ENCODE measurements at regions not wholly inside any gene's neighbourhood (a gene's known extent, or its start where the extent isn't known, plus 50 kb on each side); places are given as distances from the start of the nearest gene placed in this dataset.

GRCh38 chrX:137891431-137891830, 325.5 kb downstream of the ZIC3 start:
- no peak for TF ChIP-seq CTCF (IDR thresholded peaks at IDR 0.05)
- TF ChIP-seq EZH2 (IDR thresholded peaks at IDR 0.05; ENCODE audit: borderline replicate concordance, insufficient read depth, low read depth, low read length, poor library complexity, severe bottlenecking) = no peak
- H3K27me3 ChIP-seq (replicated peaks in 1 of 4; ENCODE audit: control extremely low read depth in 1 of 4, control insufficient read depth in 3 of 4, insufficient read depth in 4 of 4, low read length in 3 of 4) = no peaks in the 10 kb centered on the region
- ATAC-seq (ENCODE audit: low read depth) = no peak
- H3K4me3 ChIP-seq (ENCODE audit: control extremely low read depth in 1 of 5, extremely low read depth in 1 of 5, insufficient read depth in 1 of 5, low read depth in 2 of 5, low read length in 4 of 5) = no peak overlapping the region
- intact Hi-C loops (cut with micrococcal nuclease) = no loop called here
- no peak overlapping the region for H3K4me2 ChIP-seq (replicated peaks; ENCODE audit: low read depth, low read length, poor library complexity, severe bottlenecking)
- Mint-ChIP-seq H3K4me3 (no peak overlapping the region), H3K27ac (no peak overlapping the region), H3K27me3 (no peaks in the 10 kb centered on the region), H3K9me3 (ENCODE audit: insufficient read depth) (no peaks in the 10 kb centered on the region), H3K4me1 (no peaks in the 10 kb centered on the region)
- H3K27ac ChIP-seq (ENCODE audit: low read length in 2 of 2) = no peak overlapping the region
- no peaks in the 10 kb centered on the region for H3K36me3 ChIP-seq (replicated peaks in 1 of 2; ENCODE audit: control extremely low read depth in 1 of 2, control insufficient read depth in 1 of 2, extremely low read depth in 1 of 2, insufficient read depth in 2 of 2, low read length in 1 of 2)
- no peak for DNase-seq
- no peak overlapping the region for H2AFZ ChIP-seq (ENCODE audit: insufficient read depth, low read depth, low read length, poor library complexity, severe bottlenecking)
- ChIA-PET CTCF (no interaction called here), POLR2A (no interaction called here)
- no peak overlapping the region for H3K9ac ChIP-seq (ENCODE audit: low read length)
- H3K4me1 ChIP-seq (ENCODE audit: control insufficient read depth in 2 of 2, insufficient read depth in 2 of 2, low read length in 2 of 2) = no peaks in the 10 kb centered on the region
- no peaks in the 10 kb centered on the region for H3K79me2 ChIP-seq (ENCODE audit: control insufficient read depth, insufficient read depth, low read length)
- no peaks in the 10 kb centered on the region for H4K20me1 ChIP-seq (ENCODE audit: control insufficient read depth, insufficient read depth, low read length, poor library complexity, severe bottlenecking)
- no peaks in the 10 kb centered on the region for H3K9me3 ChIP-seq (ENCODE audit: control extremely low read depth in 1 of 3, control insufficient read depth in 2 of 3, insufficient read depth in 1 of 3, low read length in 2 of 3)
- no CpG with 5 or more reads among the region's 3 CpGs for WGBS (ENCODE audit: insufficient coverage)

GRCh38 chrX:137896123-137896522, 330.2 kb downstream of the ZIC3 start:
- no peak for DNase-seq
- H3K4me3 Mint-ChIP-seq = no peak overlapping the region
- no peaks in the 10 kb centered on the region for H3K9me3 Mint-ChIP-seq (ENCODE audit: insufficient read depth)
- H3K4me1 ChIP-seq (ENCODE audit: control insufficient read depth in 2 of 2, insufficient read depth in 2 of 2, low read length in 2 of 2) = no peaks in the 10 kb centered on the region
- 71% methylated on average over 3 of the region's 3 CpGs for WGBS (ENCODE audit: insufficient coverage)
- H3K27ac Mint-ChIP-seq = no peak overlapping the region
- ChIA-PET CTCF (no interaction called here), POLR2A (no interaction called here)
- no peak overlapping the region for H2AFZ ChIP-seq (ENCODE audit: insufficient read depth, low read depth, low read length, poor library complexity, severe bottlenecking)
- no peak for TF ChIP-seq EZH2 (IDR thresholded peaks at IDR 0.05; ENCODE audit: borderline replicate concordance, insufficient read depth, low read depth, low read length, poor library complexity, severe bottlenecking)
- no peaks in the 10 kb centered on the region for H3K9me3 ChIP-seq (ENCODE audit: control extremely low read depth in 1 of 3, control insufficient read depth in 2 of 3, insufficient read depth in 1 of 3, low read length in 2 of 3)
- H3K9ac ChIP-seq (ENCODE audit: low read length) = no peak overlapping the region
- H3K4me2 ChIP-seq (replicated peaks; ENCODE audit: low read depth, low read length, poor library complexity, severe bottlenecking) = no peak overlapping the region
- H3K4me3 ChIP-seq (ENCODE audit: control extremely low read depth in 1 of 5, extremely low read depth in 1 of 5, insufficient read depth in 1 of 5, low read depth in 2 of 5, low read length in 4 of 5) = no peak overlapping the region
- no peak for ATAC-seq (ENCODE audit: low read depth)
- H3K27me3 ChIP-seq (replicated peaks in 1 of 4; ENCODE audit: control extremely low read depth in 1 of 4, control insufficient read depth in 3 of 4, insufficient read depth in 4 of 4, low read length in 3 of 4) = no peaks in the 10 kb centered on the region
- intact Hi-C loops (cut with micrococcal nuclease) = no loop called here
- H3K4me1 Mint-ChIP-seq = no peaks in the 10 kb centered on the region
- H3K27me3 Mint-ChIP-seq = no peaks in the 10 kb centered on the region
- no peaks in the 10 kb centered on the region for H3K36me3 ChIP-seq (replicated peaks in 1 of 2; ENCODE audit: control extremely low read depth in 1 of 2, control insufficient read depth in 1 of 2, extremely low read depth in 1 of 2, insufficient read depth in 2 of 2, low read length in 1 of 2)
- H3K79me2 ChIP-seq (ENCODE audit: control insufficient read depth, insufficient read depth, low read length) = no peaks in the 10 kb centered on the region
- H3K27ac ChIP-seq (ENCODE audit: low read length in 2 of 2) = no peak overlapping the region
- H4K20me1 ChIP-seq (ENCODE audit: control insufficient read depth, insufficient read depth, low read length, poor library complexity, severe bottlenecking) = no peaks in the 10 kb centered on the region
